Bronchial epithelial cell (primary cell): ENCODE measurements at regions not wholly inside any gene's neighbourhood (a gene's known extent, or its start where the extent isn't known, plus 50 kb on each side); places are given as distances from the start of the nearest gene placed in this dataset.

Experiments
- DNase-seq: peaks from one replicate; pipeline ENCODE4 v3.0.0-alpha.2; 2010; ENCODE audit warnings: low read depth
- FAIRE-seq: peaks from 2 replicates; lab custom pipeline; 2011; peaks lifted over from hg19 to GRCh38; lab: Jason Lieb, UNC
- H3K27me3 ChIP-seq: 2 replicates; pipeline ENCODE4 v1.5.1; 2011; ENCODE audit warnings: low read length; ENCODE audit not compliant: control insufficient read depth, insufficient read depth
- H3K36me3 ChIP-seq: 2 replicates; pipeline ENCODE4 v1.5.1; 2011; ENCODE audit warnings: low read length; ENCODE audit not compliant: control insufficient read depth, insufficient read depth
- H3K4me3 ChIP-seq: 2 replicates; pipeline ENCODE4 v1.5.1; 2011; ENCODE audit warnings: mild to moderate bottlenecking, low read depth, low read length, control low read depth
- TF ChIP-seq, protein P1 (sequence below): IDR thresholded peaks from 2 replicates; pipeline ENCODE4 v1.5.1; 2011; ENCODE audit warnings: mild to moderate bottlenecking, moderate library complexity, low read length, control low read depth, inconsistent platforms; ENCODE audit not compliant: insufficient read depth, severe bottlenecking

DNA sequence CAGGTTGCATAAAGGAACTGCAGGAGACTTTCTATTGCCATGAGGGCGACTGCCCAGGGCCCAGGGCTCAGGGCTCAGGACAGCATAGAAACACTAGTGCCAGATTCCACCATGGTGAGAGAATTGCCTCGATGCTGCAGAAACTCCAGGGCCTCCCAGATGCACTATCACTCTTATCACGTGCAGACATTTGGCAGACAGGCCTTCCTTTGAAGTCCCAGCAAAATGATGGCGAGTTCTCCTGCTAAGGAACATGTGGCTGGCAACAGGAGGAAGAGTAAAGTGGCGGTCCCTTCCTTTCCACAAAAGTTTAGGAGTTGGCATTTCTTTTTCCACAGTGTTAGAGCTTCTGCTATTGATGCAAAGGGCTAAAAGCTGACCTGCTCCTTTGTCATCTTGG is 214.0 kb upstream of the LNX1 start:
- FAIRE-seq: no peak
- H3K4me3 ChIP-seq: no peak overlapping the region
- DNase-seq: no peak

DNA sequence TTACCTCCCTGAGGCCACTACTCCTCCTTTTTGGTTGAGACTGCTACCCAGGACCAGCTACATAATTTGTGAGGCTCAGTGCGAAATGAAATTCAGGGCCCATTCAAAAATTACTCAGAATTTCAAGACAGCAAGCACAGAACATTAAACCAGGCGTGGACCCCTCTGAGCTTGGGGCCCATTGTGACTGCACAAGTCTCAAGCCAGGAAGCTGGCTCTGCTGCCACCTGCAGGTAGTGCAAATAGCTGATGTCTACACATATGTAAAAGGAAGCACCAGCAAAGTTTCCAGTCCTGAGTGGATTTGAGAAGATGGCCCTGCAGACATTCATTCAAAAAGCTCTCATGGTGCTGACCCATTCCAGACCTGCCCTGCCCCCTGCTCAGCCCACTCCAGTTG is 213.4 kb upstream of the LNX1 start:
- DNase-seq (peak; percentile 37), FAIRE-seq (no peak)
- no peaks in the 10 kb centered on the region for H3K36me3 ChIP-seq
- H3K27me3 ChIP-seq: peaks cover 2% of the 10 kb centered on the region
- TF ChIP-seq, protein P1, sequence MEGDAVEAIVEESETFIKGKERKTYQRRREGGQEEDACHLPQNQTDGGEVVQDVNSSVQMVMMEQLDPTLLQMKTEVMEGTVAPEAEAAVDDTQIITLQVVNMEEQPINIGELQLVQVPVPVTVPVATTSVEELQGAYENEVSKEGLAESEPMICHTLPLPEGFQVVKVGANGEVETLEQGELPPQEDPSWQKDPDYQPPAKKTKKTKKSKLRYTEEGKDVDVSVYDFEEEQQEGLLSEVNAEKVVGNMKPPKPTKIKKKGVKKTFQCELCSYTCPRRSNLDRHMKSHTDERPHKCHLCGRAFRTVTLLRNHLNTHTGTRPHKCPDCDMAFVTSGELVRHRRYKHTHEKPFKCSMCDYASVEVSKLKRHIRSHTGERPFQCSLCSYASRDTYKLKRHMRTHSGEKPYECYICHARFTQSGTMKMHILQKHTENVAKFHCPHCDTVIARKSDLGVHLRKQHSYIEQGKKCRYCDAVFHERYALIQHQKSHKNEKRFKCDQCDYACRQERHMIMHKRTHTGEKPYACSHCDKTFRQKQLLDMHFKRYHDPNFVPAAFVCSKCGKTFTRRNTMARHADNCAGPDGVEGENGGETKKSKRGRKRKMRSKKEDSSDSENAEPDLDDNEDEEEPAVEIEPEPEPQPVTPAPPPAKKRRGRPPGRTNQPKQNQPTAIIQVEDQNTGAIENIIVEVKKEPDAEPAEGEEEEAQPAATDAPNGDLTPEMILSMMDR: peak; percentile 73
- H3K4me3 ChIP-seq: no peak overlapping the region

More for the DNA sequence above, 214.0 kb upstream of the LNX1 start:
- no peaks in the 10 kb centered on the region for H3K36me3 ChIP-seq
- H3K27me3 ChIP-seq: peaks cover 2% of the 10 kb centered on the region
- TF ChIP-seq, protein P1: no peak

DNA sequence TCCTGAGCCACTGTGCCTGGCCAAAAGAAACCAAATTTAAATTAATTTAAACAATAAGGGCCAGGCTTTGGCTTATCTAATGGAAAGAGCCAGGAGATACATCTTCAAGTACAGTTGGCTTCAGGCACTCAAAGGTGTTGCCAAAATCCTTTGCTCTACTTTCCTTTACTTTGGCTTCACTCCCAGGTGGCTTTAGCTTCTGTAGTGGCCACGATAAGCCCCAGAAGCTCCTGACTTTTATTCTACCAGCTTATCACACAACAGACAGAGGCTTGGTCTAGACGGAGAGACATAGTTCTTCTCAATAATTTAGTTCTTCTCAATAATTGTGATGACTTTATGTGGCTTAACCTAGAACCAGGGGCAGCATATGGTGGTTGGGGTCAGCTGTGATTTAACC is 211.2 kb upstream of the LNX1 start:
- Histone ChIP-seq H3K27me3 (no peaks in the 10 kb centered on the region), H3K36me3 (no peaks in the 10 kb centered on the region), H3K4me3 (no peak overlapping the region)
- DNase-seq (no peak), FAIRE-seq (no peak)
- TF ChIP-seq, protein P1: no peak

DNA sequence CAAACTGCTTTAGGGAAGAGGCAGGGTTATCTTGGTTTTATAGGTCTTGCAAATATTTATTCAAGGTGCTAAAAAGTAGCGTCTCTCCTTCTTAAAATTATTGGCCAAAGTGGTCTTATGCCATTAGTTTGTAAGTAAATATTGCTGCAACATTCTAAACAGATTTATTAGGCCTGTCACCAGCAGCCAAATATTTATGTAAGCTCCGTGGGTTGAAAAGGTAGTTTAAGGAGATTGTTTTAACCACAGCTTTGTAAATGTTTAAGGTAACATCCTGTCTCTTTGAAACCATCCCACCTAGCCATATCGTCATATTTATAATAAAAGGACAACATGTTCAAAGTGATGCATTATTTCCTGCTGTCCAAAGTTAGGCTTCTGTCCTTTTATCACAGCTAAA is 210.1 kb upstream of the LNX1 start:
- TF ChIP-seq, protein P1: no peak
- DNase-seq (no peak), FAIRE-seq (no peak)
- Histone ChIP-seq H3K4me3 (no peak overlapping the region), H3K27me3 (no peaks in the 10 kb centered on the region), H3K36me3 (no peaks in the 10 kb centered on the region)

DNA sequence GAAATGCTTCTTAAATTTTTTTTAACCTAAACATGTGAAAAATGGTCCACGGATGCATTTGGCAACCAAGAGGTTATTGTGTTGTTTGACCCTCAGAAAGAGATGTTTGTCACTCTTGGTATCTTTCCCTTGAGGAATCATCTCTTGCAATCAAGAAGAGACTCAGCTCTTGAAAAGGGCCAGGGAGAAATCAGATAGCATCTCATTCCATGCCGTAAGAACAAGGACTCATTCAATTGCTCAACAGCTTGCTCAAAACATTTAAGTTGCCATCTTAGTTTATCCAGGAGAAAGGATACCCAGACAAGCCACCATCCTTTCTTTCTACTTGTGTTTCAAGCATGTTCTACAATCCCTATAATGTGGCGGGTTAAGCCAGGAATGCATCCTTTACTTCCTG is 209.5 kb upstream of the LNX1 start:
- no peak overlapping the region for H3K4me3 ChIP-seq
- no peaks in the 10 kb centered on the region for H3K36me3 ChIP-seq
- TF ChIP-seq, protein P1: no peak
- H3K27me3 ChIP-seq: no peaks in the 10 kb centered on the region
- DNase-seq: no peak
- FAIRE-seq: no peak

DNA sequence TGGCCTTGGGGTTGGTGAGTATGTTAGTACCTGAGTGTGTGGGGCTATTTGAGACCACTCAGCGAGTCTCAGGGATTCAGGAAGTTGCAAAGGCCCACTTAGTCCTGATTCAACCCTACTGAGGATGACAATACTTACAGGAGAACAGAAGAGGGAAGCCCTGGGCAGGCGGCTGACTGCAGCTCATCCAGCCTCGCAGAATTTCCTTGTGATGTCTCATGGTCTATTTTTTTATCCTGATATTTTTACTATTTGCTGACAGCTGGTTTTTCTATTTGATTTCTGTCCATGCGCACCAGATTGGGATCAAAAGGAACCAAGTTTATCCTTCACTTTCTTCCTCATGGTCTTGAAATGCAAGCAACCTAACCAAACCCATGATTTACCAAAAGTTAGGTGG is 201.8 kb upstream of the LNX1 start:
- Histone ChIP-seq H3K36me3 (no peaks in the 10 kb centered on the region), H3K27me3 (peaks cover 2% of the 10 kb centered on the region), H3K4me3 (no peak overlapping the region)
- FAIRE-seq (no peak), DNase-seq (no peak)
- TF ChIP-seq, protein P1: no peak
